ENCODE measurements at regions not wholly inside any gene's neighbourhood (a gene's known extent, or its start where the extent isn't known, plus 50 kb on each side); places are given as distances from the start of the nearest gene placed in this dataset.
"Not testable (repeated sequence)": the region's sequence is repeated elsewhere in the genome, so short reads cannot be mapped to it uniquely, and the experiment has no call there.

DNA sequence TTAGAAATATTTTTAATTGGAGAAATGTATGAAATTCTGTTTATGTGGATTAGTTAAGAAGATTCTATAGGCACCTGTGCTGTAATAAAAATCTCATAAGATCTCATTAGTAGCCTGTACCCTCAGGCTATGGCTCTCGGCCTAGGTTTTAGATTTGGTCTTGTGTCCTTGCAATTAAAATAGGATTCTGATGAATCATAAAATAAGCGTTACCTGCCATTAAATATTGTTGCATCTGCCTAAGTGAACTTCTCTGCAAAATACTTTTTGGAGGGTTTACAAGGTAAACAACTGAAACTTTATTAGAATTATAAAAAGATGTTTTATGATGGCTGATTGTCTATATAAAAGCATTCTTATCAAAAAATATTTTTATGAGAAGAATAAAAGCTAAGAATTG, 804.1 kb upstream of the ANO3 start:
- DNase-seq = no peak

DNA sequence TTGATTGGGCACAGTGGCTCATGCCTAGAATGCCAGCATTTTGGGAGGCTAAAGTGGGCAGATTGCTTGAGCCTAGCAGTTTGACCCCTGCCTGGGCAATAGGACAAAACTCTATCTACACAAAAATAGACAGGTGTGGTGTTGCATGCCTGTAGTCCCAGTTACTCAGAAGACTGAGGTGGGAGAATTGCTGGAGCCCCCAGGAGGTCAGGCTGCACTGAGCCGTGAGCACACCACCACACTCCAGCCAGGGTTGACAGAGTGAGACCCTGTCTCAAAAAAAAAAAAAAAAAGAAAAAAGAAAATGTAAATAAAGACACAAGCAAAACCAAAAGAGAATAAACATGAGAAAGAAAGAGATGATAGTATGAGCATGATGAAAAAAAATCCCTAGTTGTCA, 802.4 kb upstream of the ANO3 start:
- DNase-seq = no peak

DNA sequence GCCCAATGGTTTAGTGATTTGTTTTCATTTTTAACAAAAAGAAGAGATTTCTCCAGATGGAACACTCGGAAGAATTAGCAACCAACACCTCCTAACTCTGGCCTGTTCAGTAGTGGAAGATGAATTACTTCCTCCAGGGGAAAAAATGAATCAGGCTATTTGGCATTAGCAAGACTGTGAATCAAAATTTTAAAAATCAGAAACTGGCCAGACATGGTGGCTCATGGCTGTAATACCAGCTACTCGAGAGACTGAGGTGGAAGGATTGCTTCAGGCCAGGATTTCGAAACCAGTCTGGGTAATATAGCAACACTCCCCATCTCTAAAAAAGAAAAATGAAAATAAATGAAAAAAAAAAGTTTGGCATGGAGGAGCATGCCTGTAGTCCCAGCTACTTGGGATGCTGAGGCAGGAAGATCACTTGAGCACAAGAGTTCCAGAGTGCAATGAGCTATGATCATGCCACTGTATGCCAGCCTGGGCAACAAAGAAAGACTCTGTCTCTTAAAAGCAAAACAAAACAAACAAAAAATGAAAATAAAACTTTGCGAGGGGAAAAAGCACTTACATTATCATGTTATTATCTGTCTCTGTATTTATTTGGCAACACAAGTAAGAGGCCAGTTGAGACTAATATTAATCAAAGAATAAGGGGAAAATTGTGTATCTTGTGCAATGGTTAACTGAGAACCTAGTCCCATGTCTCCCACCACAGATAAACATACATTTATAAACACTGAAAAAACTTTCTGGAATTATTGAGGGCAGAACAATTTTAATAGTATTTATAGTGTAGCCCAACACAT, 796.3 kb upstream of the ANO3 start:
- DNase-seq = no peak

DNA sequence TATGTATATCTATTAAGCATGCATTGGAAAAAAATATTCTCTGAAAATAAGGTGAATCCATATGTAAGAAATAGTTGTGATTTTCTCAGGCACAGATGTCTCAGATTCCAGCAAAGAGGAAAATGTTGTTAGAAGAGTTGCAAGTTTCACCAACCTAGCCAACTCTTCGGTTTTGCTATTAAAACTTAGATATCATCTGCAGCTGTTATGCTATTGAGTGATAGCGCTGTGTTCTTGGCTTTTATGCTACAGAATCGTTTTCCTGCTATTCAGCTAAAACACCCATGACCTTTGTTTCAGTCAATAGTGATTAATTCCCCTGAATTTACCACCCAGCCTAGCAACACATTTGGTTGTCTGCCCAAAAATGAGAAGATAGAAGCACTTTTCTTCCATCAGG, 795.6 kb upstream of the ANO3 start:
- DNase-seq = no peak

DNA sequence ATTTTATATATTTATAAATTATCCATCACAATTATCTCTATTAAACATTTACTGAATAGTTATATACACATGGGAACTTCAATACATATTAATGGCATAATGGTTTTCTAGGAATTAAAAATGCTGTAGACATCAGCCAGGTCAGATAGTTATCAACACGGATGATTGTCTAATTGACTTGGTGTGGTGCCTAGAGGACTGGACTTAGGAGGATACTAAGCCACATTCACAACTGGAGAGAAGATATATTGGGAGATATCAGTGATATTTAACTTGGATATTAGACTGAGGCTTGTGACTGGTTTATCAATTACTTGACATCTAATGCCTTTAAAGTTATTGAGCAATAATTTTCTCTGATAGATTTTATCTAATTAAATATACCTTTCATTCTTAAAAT, 794.5 kb upstream of the ANO3 start:
- DNase-seq = no peak

DNA sequence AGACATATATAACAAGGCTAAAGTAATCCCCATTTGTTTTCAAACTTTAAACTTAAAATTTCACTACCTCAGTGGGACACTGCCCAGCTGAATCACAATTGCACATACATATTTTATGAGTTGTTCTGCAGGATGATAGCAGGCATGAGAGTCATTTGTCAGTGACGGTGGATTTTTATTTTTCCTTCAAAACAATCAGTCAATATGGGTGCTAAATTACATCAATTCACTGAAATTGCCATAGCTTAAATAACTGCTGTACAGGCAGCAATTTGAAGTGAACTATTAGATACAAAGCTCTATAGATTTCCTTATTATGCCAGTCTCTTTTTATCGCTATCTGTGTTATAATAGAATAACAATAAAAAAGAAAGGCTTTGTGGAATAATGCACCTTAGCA, 784.6 kb upstream of the ANO3 start:
- no peak for DNase-seq

DNA sequence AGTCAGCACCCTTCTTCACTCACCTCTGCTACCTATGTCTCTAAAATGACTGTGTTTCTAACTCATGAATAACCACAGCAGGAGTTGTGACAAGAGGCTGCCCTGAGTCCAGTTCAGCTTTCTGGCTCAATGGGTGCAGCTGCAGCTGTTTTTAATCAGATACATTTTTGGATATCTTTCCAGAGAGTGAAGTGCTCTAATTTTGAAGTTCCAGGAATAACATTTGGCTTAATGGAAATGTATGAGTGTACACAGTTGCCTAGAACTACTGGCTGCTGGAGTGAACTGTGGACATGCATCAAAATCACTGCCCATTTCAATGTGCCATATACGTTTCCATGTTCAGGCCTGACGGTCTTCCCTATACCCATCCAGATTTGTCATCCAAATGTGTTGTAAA, 769.5 kb upstream of the ANO3 start:
- no peak for DNase-seq

DNA sequence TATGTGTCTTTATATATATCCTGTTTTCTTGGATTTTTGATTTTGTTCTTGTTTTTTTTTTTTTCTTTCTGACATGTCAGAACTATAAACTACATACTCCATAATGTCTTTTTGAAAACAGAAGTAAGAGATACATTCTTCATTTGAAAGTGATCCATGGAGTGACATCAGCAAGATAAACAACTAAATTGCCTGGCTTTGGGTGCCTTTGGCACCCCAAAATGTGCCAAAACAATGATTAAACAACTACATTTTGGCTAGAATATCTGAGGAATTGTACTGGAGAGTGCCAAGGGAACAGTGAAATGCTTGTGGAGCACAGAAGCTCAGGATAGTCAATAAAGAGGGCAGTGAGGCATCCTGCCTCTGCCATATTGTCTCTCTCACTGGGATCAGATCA, 766.1 kb upstream of the ANO3 start:
- DNase-seq = no peak

DNA sequence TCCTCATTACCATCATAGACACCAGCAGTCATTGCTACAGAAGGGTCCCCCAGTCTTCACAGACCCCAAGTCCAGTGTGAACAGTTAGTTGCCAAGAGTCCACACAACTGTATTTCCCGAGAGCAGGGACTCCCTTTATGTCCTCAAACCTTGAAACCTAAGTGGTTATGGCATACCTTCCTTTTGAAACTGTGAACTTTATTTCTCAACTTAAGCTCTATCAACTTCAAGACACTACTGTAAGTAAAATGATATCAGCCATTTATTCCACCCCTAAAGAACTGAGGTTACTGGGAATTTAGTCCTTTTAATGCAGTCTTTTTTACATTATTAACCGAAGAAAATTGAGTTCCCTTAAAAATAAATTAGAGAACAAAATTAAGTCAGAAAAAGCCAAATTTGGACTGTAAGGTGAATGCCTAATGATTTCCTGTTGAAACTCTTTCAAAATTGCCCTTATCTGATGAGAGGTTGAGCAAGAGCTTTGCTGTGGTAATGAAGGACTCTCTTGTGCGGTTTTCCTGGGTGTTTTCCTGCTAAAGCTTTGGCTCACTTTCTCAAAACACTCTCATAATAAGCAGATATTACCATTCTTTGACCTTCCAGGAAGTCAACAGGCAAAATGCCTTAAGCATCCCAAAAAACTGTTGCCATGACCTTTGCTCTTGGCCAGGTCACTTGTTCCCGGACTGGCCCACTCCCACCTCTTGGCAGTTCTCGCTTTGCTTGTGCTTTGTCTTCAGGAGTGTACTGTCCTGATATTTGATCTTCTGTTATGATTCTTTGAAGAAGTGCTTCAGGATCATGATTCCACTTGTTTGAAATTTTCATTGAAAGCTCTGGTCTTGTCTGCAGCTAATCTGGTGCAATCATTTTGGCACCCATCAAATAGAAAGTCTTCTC, 765.4 kb upstream of the ANO3 start:
- no peak for DNase-seq

DNA sequence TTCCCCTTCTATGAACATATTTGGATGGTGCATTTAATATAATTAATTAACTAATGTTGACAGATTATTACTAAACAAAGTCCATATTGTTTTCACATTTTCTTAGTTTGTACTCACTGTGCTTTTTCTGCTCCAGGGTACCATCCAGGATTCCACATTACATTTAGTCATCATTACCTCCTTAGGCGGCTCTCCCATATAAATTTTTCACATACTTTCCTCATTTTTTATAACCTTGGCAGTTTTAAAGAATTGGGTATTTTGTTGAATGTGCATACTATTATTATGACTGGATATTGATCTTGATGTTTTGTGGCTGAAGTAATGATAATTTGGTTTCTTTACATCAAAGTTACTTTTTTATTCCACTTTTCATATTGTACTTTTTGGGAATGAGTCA, 755.6 kb upstream of the ANO3 start:
- no peak for DNase-seq

DNA sequence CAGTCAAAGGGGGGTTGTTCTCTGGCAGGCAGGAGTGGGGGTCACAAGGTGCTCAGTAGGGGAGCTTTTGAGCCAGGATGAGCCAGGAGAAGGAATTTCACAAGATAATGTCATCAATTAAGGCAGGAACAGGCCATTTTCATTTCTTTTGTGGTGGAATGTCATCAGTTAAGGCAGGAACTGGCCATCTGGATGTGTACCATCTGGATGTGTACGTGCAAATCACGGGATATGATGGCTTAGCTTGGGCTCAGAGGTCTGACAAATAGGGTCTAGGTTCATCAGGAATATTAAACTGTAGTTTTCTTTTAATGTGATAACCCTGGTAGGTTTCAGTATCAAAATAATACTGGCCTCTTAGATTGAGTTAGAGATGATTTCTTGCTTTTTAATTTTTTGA, 752.4 kb upstream of the ANO3 start:
- not testable (repeated sequence) for DNase-seq

DNA sequence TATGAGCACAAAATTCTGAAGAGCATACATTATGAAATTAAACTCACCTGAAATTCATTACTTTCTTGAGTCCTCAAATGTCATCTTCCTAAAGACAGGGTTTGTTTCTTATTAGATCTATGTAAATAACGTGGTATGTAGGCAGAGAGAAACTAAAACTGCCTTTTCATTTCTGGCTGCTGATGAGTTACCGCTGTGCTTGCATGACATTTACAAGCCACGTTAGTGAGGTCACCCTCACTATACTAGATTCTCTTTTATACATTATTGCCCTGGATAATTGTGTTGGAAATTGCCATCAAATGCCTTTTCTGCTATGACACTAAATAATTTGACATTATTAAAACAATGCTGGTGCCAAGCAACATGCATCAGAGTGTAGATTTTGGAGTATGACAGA, 748.3 kb upstream of the ANO3 start:
- no peak for DNase-seq

DNA sequence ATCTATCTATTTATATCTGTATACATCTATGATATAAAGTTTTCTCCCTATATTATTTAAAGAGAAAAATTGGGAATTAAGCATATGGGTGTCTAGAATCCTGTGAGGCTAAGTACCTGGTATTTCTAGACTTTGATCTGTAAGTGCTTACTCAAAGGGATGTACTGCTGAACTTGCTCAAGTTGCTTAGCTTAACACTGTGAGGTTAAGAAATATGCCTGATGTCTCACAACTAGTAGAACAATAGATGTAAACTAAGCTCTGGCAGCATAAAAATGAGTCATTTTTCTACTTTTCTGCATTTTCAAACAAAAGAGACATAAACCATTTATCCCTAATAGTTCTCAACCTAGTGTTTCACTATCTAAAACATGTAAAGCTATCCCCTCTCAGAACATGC, 744.4 kb upstream of the ANO3 start:
- DNase-seq = no peak

DNA sequence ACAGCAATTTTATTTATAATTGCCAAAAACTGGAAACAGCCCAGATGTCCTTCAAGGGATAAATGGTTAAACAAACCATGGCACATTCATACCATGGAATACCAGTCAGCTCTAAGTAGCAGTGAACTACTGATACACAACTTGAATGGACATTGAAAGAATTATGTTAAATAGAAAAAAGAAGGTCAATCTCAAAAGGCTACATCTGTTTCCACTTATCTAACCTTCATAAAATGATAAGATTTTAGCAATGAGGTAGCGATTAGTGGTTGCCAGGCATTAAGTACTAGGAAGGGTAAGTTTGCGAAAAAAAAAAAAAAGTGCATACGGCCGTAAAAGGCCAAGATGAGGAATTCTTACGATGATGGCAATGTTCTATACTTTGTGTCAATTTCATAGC, 738.7 kb upstream of the ANO3 start:
- DNase-seq = no peak

DNA sequence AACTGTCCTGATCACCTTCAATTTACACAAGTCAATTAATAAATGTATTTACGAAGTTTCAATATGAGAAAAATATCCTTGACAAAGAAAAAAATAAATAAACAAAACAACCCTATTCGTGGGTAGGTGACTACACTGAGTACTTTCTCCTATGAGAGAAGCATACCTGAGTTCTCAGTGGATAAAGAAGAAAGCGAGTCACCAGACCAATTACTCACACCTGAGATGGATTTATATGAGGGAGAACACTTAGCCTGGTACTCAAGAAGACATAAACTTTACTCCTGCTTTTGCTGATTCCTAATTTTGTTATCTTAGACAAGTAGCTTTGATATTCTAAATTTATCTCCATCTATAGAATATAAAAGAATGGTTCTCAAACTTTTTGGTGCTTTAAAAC, 735.2 kb upstream of the ANO3 start:
- no peak for DNase-seq

DNA sequence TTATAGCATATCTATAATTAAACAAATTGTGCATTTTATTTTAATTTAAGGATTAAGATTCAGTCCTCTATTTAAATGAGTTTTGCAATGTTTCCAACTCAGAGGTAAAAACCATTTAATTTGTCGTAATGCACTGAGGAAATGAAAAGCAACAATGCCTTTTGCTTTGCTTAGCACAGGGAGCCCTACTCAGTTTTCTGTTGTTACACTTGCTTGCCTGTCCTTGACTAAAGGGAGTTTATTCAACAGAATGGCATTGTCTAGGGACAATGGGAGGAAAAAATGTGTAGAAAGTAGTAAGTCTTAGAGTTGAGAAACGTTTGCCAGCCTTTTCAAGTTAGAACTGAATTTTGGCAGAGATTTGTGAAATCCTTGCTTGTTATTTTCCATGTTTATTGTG, 734.2 kb upstream of the ANO3 start:
- no peak for DNase-seq

DNA sequence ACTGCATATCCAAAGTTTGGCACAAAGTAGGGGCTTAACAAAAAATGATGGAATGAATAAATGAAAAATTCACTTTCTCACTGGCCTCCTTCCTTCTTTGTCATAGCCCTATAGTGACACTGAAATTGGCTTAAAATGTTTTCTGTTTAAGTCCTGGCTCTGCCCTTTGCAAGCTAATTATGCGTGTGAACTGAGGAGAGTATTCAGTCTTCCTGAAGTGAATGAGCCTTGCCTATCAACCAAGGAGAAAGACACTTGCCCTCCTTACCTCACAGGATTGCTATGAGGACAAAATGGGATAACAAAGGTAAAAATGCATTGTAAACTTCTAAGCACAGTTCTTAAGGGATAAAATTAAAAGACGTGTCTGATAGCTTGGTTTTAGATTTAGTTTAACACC, 729.8 kb upstream of the ANO3 start:
- no peak for DNase-seq

DNA sequence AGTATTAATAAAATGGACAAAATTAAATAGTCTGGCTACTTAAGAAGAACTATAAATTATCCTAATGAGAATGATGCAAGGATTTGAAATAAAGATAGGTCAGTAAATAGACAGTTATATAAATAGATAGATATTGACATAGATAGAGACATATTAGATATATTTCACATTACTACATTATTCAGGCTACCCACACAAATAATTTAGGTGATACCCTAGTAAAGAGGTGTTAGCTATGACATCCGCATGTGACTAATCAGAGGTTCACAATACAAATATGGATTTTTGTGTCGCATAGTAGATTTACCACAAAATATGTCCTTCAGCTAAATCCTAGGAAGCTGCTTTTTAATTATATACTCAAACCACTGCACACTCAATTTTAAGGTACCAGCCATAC, 729.0 kb upstream of the ANO3 start:
- no peak for DNase-seq

DNA sequence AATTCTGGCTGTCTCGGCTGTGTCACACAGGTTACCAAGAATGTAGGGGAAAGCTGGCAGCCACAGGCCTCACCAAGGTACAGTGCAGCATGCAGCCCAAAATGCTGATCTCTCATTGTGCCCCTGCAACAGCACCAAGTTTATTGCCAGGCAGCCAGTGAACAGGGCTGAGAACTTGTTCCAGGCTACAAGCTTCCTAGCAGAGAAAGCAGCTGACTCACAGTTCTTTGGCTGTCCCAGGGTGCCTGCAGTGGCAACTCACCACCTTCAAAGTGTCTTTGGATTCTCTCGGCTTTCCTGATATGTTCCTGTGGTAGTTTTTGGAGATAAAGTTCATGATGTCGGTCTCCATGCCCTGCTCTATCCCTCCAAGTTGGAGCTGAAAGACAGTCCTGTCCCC, 719.1 kb upstream of the ANO3 start:
- no peak for DNase-seq

DNA sequence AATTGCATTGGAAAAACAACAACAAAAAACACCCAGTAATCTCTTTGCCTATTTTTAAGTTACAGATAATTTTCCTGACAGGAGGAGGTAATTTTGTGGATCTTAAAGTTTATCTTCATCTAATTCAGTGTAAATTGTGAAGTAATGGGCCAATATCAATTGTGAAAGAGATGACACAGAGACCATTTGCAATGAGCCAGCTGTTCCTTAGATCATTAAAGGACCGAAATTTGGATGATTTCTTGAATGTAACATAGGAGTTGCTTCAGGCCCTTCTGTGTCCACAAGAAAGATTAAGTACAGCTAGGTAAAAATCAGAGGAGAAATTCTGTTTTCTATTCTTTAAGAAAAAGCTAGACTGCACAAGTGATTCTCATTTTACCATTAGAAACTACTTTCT, 718.5 kb upstream of the ANO3 start:
- no peak for DNase-seq

DNA sequence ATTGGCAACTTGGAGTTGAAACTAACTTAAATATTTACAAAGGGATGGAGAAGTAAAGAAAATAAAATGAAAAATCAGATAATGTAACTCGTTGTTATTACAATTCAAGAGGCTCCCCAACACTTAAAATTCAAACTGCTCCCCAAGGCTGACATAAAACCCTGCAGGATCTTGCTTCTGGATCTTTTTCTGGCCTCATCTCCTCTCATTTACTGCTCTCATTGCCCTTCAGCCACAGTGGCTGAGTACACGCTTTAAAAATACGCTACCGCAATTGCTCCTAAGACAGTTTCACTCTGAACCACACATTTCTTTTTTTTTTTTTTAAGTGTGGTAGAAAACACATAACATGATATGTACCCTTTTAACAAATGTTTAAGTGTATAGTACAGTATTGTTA, 718.1 kb upstream of the ANO3 start:
- DNase-seq = no peak

DNA sequence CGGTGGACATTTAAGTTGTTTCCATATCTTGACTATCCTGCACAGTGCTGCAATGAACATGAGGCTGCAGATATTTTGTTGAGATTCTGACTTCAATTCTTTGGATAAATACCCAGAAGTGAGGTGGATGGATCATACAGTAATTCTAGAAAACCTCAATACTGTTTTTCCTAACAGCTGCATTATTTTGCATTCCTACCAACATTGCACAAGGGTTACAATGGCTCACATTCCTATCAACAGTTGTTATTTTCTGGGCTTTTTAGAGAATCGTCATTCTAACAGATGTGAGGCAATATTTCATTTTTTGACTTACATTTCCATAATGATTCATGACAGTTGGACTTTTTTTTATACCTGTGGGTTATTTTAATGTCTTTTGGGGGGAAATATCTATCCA, 716.9 kb upstream of the ANO3 start:
- no peak for DNase-seq

DNA sequence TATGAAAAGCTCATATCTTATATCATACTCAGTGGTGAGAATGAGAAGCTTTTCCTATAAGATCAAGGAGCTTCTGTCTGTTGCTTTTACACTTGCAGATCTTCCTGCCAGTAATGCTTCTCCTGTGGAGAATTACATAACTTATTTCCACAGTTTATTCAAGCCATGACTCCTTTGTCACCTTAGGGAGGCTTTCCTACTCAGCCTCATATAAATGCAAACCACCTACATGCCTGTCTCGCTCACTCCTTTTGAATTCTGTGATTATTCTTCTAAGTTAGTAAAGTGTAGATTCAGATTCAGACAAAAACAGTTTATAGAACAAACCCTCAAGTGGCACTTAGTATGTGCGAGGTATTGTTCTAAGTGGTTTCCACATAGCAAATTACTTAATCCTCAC, 716.1 kb upstream of the ANO3 start:
- no peak for DNase-seq

DNA sequence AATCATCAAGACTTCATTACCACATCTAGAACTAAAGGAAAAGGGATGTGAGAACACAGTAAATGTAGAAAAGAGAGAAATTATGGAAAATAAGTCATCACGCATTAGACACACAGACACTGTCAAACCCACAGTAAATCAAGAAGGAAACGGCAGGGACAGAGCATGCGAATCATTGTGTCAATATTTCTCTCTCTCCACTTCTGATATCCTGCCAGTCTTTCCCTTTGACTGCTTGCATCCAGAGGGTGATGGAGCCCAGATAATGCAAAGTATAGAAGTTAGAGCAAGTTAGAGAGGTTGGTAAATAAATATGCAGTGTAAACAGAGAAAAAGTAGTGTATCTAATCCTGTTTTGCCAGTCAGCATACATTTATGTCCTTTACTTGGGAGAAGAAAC, 706.8 kb upstream of the ANO3 start:
- DNase-seq = no peak

DNA sequence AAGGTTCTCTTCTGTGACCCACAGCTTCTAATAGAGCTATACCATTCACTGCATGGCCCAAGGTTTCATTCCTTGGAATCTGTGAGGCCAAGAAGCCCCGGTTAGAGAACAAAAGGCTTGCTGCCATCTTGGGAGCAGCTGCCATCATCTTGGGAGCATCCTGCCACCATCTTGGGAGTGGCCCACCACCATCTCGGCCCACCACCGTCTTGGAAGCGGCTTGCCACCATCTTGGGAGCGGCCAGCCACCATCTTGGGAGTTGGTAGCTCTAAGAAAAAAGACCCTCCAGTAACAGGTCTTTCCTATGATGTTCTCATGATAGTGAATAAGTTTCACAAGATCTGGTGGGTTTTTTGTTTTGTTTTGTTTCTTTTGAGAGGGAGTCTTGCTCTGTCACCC, 703.9 kb upstream of the ANO3 start:
- no peak for DNase-seq

Measured in NCI-H526 (cell line).